ENCODE measurements at regions not wholly inside any gene's neighbourhood (a gene's known extent, or its start where the extent isn't known, plus 50 kb on each side); places are given as distances from the start of the nearest gene placed in this dataset.
A peak's percentile ranks its signal among the peaks of the same experiment; 100 is the strongest.

DNA sequence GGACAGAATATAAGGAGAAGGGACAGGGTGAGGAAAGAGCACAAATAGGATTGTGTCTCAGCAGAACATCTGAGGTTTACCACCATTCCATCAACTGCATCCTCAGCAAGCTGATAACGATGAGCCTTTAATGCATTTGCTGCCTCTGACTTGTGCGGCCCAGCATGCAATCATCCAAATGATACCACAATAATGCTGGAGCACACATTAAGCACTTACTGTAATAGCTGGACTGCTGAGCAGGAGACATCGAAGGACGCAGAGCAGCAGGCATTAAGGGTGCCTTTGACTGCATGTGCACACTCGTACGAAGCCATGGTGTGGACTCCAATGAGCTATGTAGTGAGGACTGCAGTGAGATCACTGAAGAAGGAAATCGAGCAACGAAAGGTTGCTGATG is 469.4 kb downstream of the FOXO1 start:
- ChIA-PET POLR2A (interaction anchor here (0.5 kb wide), 1 partner anchor 10 kb away, joined by 3 read pairs; no protein-coding TSS in a partner anchor), CTCF (ENCODE audit: unreplicated experiment) (no interaction called here)
- H3K9me3 ChIP-seq (ENCODE audit: low read length), result no peaks in the 10 kb centered on the region
- intact Hi-C loops (cut with micrococcal nuclease; ENCODE audit: unreplicated experiment), result no loop called here
- no TSS peak for BruUV-seq (replicated peaks)
- H3K4me1 ChIP-seq (ENCODE audit: insufficient read depth, low read length, poor library complexity, severe bottlenecking), result peaks cover 12% of the 10 kb centered on the region
- no peaks in the 10 kb centered on the region for H3K79me2 ChIP-seq (ENCODE audit: insufficient read depth, low read depth, low read length)
- H3K36me3 ChIP-seq (ENCODE audit: insufficient read depth, low read length), result no peaks in the 10 kb centered on the region
- no peak overlapping the region for H3K4me3 ChIP-seq (ENCODE audit: low read depth, low read length, poor library complexity, severe bottlenecking)
- no peak for DNase-seq (ENCODE audit: low spot score)
- no peak overlapping the region for H3K4me2 ChIP-seq (ENCODE audit: low read length)
- H3K27ac ChIP-seq (ENCODE audit: low read depth, low read length, poor library complexity, severe bottlenecking), result no peak overlapping the region
- H3K9me2 ChIP-seq (ENCODE audit: insufficient read depth, low read length), result no peaks in the 10 kb centered on the region
- no peaks in the 10 kb centered on the region for H4K20me1 ChIP-seq (ENCODE audit: insufficient read depth, low read length)
- no peak overlapping the region for H2AFZ ChIP-seq (ENCODE audit: low read length)
- TF ChIP-seq, protein P1, sequence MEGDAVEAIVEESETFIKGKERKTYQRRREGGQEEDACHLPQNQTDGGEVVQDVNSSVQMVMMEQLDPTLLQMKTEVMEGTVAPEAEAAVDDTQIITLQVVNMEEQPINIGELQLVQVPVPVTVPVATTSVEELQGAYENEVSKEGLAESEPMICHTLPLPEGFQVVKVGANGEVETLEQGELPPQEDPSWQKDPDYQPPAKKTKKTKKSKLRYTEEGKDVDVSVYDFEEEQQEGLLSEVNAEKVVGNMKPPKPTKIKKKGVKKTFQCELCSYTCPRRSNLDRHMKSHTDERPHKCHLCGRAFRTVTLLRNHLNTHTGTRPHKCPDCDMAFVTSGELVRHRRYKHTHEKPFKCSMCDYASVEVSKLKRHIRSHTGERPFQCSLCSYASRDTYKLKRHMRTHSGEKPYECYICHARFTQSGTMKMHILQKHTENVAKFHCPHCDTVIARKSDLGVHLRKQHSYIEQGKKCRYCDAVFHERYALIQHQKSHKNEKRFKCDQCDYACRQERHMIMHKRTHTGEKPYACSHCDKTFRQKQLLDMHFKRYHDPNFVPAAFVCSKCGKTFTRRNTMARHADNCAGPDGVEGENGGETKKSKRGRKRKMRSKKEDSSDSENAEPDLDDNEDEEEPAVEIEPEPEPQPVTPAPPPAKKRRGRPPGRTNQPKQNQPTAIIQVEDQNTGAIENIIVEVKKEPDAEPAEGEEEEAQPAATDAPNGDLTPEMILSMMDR (conservative IDR thresholded peaks at IDR 0.05; ENCODE audit: low read length), result no peak
- no peak for TF ChIP-seq EZH2phosphoT487 (IDR thresholded peaks at IDR 0.05; ENCODE audit: borderline replicate concordance, low read depth, low read length)

DNA sequence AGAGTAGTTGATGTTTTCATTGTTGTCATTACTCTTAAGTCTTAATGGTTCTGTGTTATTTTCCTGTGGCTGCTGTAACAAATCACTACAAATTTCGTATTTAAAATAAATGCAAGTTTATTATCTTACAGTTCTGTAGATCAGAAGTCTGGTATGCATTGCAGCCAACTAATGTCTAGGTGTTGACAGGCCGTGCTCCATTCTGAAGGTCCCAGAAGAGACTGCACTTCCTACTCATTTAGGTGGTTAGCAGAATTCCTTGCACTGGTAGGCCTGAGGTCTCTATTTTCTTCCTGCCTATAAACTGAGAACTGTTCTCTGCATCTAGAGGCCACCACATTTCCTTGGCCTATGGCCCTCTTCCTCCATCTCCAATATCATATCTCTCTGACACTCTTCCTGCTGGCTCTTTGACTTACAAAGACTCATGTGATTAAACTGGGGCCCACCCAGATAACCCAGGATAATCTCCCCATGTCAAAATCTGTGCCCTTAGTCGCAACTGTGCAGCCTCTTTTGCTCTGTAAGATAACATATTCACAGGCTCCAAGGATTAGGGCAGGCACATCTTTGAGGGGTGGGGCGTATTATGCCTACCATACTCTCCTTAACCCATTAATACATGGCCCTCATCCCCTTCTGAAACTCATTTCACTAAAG is 468.4 kb downstream of the FOXO1 start:
- intact Hi-C loops (cut with micrococcal nuclease; ENCODE audit: unreplicated experiment), result no loop called here
- CTCF ChIA-PET (ENCODE audit: unreplicated experiment), result no interaction called here
- DNase-seq (ENCODE audit: low spot score), result no peak
- Histone ChIP-seq H3K4me1 (ENCODE audit: insufficient read depth, low read length, poor library complexity, severe bottlenecking) (peaks cover 11% of the 10 kb centered on the region), H4K20me1 (ENCODE audit: insufficient read depth, low read length) (no peaks in the 10 kb centered on the region), H2AFZ (ENCODE audit: low read length) (no peak overlapping the region), H3K27ac (ENCODE audit: low read depth, low read length, poor library complexity, severe bottlenecking) (no peak overlapping the region), H3K79me2 (ENCODE audit: insufficient read depth, low read depth, low read length) (no peaks in the 10 kb centered on the region), H3K4me2 (ENCODE audit: low read length) (no peak overlapping the region), H3K9me2 (ENCODE audit: insufficient read depth, low read length) (no peaks in the 10 kb centered on the region), H3K4me3 (ENCODE audit: low read depth, low read length, poor library complexity, severe bottlenecking) (no peak overlapping the region), H3K36me3 (ENCODE audit: insufficient read depth, low read length) (no peaks in the 10 kb centered on the region), H3K9me3 (ENCODE audit: low read length) (no peaks in the 10 kb centered on the region)
- TF ChIP-seq EZH2phosphoT487 (IDR thresholded peaks at IDR 0.05; ENCODE audit: borderline replicate concordance, low read depth, low read length), result no peak
- TF ChIP-seq, protein P1 (conservative IDR thresholded peaks at IDR 0.05; ENCODE audit: low read length), result no peak
- POLR2A ChIA-PET, result interaction anchor here (0.7 kb wide), 1 partner anchor 9 kb away, joined by 3 read pairs; no protein-coding TSS in a partner anchor
- no TSS peak for BruUV-seq (replicated peaks)

DNA sequence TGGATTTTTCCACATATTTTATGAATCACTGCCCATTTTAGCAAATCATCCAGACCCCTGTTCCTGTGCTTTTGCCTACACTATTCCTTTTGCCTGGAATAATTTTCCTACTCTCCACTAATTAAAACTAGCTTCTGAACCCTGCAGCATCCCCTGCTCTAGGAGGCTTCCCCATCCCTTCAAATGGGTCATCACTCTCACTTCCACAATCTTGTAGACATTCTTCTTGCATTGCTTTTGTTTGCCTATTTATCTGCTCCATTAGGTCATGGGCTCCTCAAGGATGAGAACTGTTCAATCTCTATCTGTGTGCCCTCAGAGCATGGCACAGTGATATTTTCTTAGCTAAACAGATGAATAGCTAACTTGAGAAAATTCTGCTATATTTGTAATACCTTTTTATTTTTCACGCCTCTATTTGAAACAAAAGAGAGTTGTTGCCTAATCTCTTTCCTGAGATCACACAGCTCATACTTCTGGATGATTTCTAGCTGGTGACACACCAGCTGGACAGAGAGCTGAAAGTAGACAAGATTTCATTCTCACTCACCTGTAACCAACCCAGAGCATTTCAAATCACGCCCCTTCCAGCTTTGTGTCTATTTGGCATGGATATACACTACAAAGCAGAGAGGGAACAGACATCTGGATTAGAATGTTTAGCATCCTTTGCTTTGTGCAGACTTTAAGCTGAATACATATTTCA is 466.0 kb downstream of the FOXO1 start:
- H3K27ac ChIP-seq (ENCODE audit: low read depth, low read length, poor library complexity, severe bottlenecking), result no peak overlapping the region
- no peaks in the 10 kb centered on the region for H3K79me2 ChIP-seq (ENCODE audit: insufficient read depth, low read depth, low read length)
- H3K9me3 ChIP-seq (ENCODE audit: low read length), result peaks cover 16% of the 10 kb centered on the region
- BruUV-seq (replicated peaks), result no TSS peak
- ChIA-PET CTCF (ENCODE audit: unreplicated experiment) (interaction anchor here (1.1 to 1.6 kb wide), 2 partner anchors 10 to 11 kb away, joined by 3 to 5 read pairs; no protein-coding TSS in a partner anchor), POLR2A (interaction anchor here (0.6 to 2.0 kb wide), 3 partner anchors 10 to 465 kb away, joined by 3 to 19 read pairs (median 4); no protein-coding TSS in a partner anchor)
- peaks cover 13% of the 10 kb centered on the region for H3K4me1 ChIP-seq (ENCODE audit: insufficient read depth, low read length, poor library complexity, severe bottlenecking)
- H3K4me2 ChIP-seq (ENCODE audit: low read length), result no peak overlapping the region
- H2AFZ ChIP-seq (ENCODE audit: low read length), result no peak overlapping the region
- H3K9me2 ChIP-seq (ENCODE audit: insufficient read depth, low read length), result no peaks in the 10 kb centered on the region
- peaks cover 14% of the 10 kb centered on the region; the same call in 1 of the 2 replicates for H3K36me3 ChIP-seq (ENCODE audit: insufficient read depth, low read length)
- TF ChIP-seq, protein P1 (conservative IDR thresholded peaks at IDR 0.05; ENCODE audit: low read length), result no peak
- no peak for TF ChIP-seq EZH2phosphoT487 (IDR thresholded peaks at IDR 0.05; ENCODE audit: borderline replicate concordance, low read depth, low read length)
- H3K4me3 ChIP-seq (ENCODE audit: low read depth, low read length, poor library complexity, severe bottlenecking), result no peak overlapping the region
- no peaks in the 10 kb centered on the region for H4K20me1 ChIP-seq (ENCODE audit: insufficient read depth, low read length)
- intact Hi-C loops (cut with micrococcal nuclease; ENCODE audit: unreplicated experiment), result no loop called here
- peak; percentile 21 for DNase-seq (ENCODE audit: low spot score)
